Activated naive CD4-positive, alpha-beta T cell treated with anti-CD3 and anti-CD28 coated beads for 36 hours (primary cell): ENCODE measurements at regions not wholly inside any gene's neighbourhood (a gene's known extent, or its start where the extent isn't known, plus 50 kb on each side); places are given as distances from the start of the nearest gene placed in this dataset.
"Not testable (repeated sequence)": the region's sequence is repeated elsewhere in the genome, so short reads cannot be mapped to it uniquely, and the experiment has no call there.

Experiments
- CTCF ChIA-PET: fragments of 350-600 bp; sonication (Branson Sonifier 250); formaldehyde crosslinking; loops from one replicate; lab custom pipeline; 2021; ENCODE audit warnings: antibody characterized with exemption; lab: Charles Lee
- DNase-seq: peaks from one replicate; pipeline ENCODE4 v3.0.0-alpha.2; 2020
- H3K27ac Mint-ChIP-seq: one replicate; pipeline ENCODE4 v1.8.0; 2021; ENCODE audit warnings: mild to moderate bottlenecking, mixed read lengths
- H3K27me3 Mint-ChIP-seq: one replicate; pipeline ENCODE4 v1.8.0; 2021; ENCODE audit warnings: low read depth, mixed read lengths
- H3K36me3 Mint-ChIP-seq: one replicate; pipeline ENCODE4 v1.8.0; 2021; ENCODE audit warnings: low read depth, mixed read lengths
- H3K4me1 Mint-ChIP-seq: one replicate; pipeline ENCODE4 v1.8.0; 2021; ENCODE audit warnings: low read depth, mixed read lengths
- H3K4me3 Mint-ChIP-seq: one replicate; pipeline ENCODE4 v1.8.0; 2021; ENCODE audit warnings: mild to moderate bottlenecking, moderate library complexity, mixed read lengths
- H3K9me3 Mint-ChIP-seq: one replicate; pipeline ENCODE4 v1.8.0; 2021; ENCODE audit warnings: mixed read lengths
- intact Hi-C: fragments of 100-400 bp; cut with micrococcal nuclease; formaldehyde crosslinking; loops from one replicate; pipeline ENCODE4 v1.15.1; 2023

DNA sequence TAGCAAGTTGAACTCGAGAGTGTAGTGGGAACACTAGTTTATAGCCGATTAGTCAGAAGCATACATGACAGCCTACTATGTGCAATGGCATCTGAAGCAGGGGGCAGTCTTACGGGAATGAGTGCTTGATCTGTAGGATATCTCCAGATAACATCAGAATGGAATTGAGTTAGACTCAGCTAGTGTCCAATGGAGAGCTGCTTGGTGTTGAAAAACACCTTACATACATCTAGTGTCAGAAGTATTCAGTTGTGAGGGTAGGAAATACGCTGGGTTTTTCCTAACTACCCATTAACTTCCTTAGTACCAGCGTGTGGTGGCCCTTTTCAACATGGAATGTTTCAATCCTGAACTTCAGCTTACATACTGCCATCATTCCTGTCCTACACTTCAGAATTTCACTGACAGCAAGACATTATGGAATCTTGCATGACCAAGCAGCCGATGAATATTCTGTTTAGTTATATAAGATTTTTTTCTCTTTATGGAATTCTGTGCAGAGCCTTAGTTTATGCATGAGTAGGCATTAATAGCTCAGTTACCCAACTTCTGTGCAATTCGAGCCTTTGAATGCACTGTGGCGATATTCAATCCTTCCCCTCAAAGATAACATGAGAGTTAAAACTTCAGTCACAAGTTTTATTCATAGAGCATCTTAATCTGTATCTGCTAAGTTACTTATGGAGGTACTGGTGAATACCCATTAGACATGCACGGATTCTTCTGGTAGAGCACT is 218.6 kb upstream of the MOCS1 start:
- intact Hi-C loops = no loop called here
- DNase-seq = no peak
- H3K4me3 Mint-ChIP-seq = no peak overlapping the region
- H3K36me3 Mint-ChIP-seq = no peaks in the 10 kb centered on the region
- CTCF ChIA-PET = interaction anchor here (0.6 kb wide), 1 partner anchor 687 kb away, joined by 3 read pairs; no protein-coding TSS in a partner anchor
- H3K9me3 Mint-ChIP-seq = no peaks in the 10 kb centered on the region
- H3K4me1 Mint-ChIP-seq = no peaks in the 10 kb centered on the region
- H3K27me3 Mint-ChIP-seq = peaks cover 7% of the 10 kb centered on the region
- no peak overlapping the region for H3K27ac Mint-ChIP-seq

DNA sequence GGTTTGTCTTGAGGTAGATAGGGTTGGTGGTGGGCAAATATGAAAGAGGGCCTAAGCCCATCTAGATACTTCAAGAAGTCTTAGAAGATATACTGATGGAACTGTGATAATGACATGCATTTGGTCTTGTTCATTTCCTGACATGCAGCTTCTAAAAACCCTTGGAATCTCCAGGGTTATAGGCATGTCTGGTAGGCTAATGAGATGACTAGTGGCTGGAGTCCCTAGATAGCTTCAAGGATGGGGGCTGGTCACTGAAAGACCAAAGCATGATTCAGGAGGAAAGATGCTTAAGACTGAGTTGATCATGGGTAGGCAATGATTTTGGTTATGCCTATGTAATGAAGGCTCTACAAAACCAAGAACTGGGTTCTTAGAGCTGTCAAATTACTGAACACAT is 217.9 kb upstream of the MOCS1 start:
- intact Hi-C loops = no loop called here
- Mint-ChIP-seq H3K27ac (no peak overlapping the region), H3K4me3 (no peak overlapping the region), H3K27me3 (peaks cover 7% of the 10 kb centered on the region), H3K36me3 (no peaks in the 10 kb centered on the region), H3K4me1 (no peaks in the 10 kb centered on the region), H3K9me3 (no peaks in the 10 kb centered on the region)
- DNase-seq = no peak
- CTCF ChIA-PET = no interaction called here

DNA sequence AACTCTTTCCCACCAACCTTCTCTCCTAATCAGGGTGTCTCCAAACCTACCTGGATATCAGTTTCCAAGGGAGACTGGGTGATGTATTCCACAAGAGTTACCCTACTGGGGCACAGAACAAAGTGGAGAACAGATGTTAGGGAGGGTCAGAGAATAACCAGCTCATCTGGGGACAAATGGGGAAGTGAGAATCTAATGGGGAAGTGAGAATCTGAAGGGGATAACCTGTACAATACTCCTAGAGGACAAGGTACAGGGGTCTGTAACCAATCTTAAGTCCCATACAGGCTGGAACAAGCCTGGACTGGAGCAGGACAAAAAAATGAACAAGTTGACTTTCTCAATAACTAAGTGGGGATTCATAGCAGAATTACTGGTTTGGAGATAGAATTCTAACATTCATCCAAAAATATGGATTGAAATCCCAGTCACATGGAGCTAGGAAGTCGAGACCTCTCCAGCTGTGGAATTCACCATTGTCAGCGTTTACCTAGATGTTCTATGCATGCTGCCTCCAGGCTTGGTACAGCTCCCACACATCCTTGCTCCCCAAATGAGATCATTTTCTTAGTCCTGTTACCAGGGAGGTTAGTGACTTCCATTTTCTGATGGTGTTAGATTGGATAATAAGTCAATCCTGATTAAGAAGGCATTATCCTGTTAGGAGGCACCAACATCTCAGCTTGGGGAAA is 214.8 kb upstream of the MOCS1 start:
- Mint-ChIP-seq H3K9me3 (no peaks in the 10 kb centered on the region), H3K4me1 (no peaks in the 10 kb centered on the region), H3K36me3 (no peaks in the 10 kb centered on the region), H3K4me3 (no peak overlapping the region), H3K27me3 (peaks cover 7% of the 10 kb centered on the region), H3K27ac (no peak overlapping the region)
- intact Hi-C loops = no loop called here
- DNase-seq = no peak
- CTCF ChIA-PET = no interaction called here

DNA sequence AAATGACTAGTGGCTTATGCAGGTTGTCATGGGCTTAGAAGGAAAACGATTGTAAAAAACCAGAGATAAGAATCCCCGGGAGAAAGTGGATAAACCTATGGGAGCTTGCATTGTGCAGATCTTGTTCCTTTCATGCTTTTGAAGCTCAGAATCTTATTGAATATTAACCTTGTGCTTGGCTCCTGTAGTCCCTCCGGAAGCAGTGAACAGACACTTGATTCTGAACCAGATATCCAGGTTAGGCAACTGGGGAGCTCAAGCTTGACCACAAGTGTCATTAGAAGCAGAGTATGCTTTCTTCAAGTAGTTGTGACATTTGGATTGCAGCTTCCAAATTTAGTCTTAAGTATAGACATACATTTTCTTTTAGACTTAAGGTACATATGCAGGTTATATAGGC is 212.6 kb upstream of the MOCS1 start:
- intact Hi-C loops = no loop called here
- DNase-seq = no peak
- H3K27ac Mint-ChIP-seq = no peak overlapping the region
- no peaks in the 10 kb centered on the region for H3K9me3 Mint-ChIP-seq
- H3K36me3 Mint-ChIP-seq = no peaks in the 10 kb centered on the region
- peaks cover 7% of the 10 kb centered on the region for H3K27me3 Mint-ChIP-seq
- no peak overlapping the region for H3K4me3 Mint-ChIP-seq
- H3K4me1 Mint-ChIP-seq = no peaks in the 10 kb centered on the region
- CTCF ChIA-PET = no interaction called here

- CTCF ChIA-PET = no interaction called here
- Mint-ChIP-seq H3K4me1 (no peaks in the 10 kb centered on the region), H3K27me3 (peaks cover 2% of the 10 kb centered on the region), H3K36me3 (no peaks in the 10 kb centered on the region), H3K27ac (no peak overlapping the region), H3K4me3 (no peak overlapping the region), H3K9me3 (no peaks in the 10 kb centered on the region)
- intact Hi-C loops = no loop called here
- DNase-seq = no peak
Measured at GRCh38 chr6:40139447-40139846, 205.2 kb upstream of the MOCS1 start.

DNA sequence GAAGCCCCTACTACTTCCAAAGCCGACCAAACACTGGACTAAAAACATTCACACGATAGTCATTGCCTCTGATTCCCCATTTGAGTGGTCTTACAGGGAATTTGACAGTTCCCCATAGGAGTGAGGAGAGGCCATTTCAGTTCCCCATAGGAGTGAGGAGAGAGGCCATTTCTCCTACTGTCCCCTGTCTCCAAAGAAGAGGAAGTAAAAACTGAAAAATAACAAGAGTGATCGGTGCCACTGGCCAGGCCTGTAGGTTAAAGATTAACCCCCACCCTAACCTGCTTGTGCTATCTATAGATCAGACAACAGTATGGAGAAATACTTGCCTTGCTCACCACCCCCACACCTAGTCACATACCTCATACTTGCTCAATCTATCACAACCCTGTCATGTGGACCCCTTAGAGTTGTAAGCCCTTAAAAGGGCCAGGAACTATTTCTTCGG is 204.0 kb upstream of the MOCS1 start:
- intact Hi-C loops = no loop called here
- no peaks in the 10 kb centered on the region for H3K4me1 Mint-ChIP-seq
- no peaks in the 10 kb centered on the region for H3K9me3 Mint-ChIP-seq
- H3K27ac Mint-ChIP-seq = no peak overlapping the region
- CTCF ChIA-PET = no interaction called here
- no peaks in the 10 kb centered on the region for H3K36me3 Mint-ChIP-seq
- DNase-seq = no peak
- peaks cover 2% of the 10 kb centered on the region for H3K27me3 Mint-ChIP-seq
- no peak overlapping the region for H3K4me3 Mint-ChIP-seq

DNA sequence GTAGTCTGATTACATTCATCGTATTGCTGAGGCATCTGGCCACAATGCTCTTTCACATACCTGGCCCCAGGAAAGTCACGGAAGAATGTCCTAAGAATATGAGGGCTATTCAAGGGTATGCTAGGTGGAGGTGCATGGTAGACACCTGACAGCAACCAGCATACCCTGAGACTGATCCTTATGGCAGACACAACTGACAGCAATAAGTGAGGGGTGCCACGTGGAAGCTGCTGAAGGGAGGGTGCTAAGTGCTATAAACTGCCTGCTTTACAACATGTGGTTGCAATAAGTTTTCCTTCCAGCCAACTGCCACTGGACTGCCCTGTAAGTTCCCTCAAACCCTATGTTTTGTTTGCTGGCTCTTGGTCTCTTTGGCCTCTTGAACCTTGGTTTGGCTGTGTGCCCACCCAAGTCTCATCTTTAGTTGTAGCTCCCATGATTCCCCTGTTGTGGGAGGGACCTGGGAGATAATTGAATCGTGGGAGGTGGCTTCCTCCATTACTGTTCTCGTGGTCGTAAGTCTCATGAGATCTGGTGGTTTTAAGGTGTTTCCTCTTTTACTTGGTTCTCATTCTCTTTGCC is 201.3 kb upstream of the MOCS1 start:
- H3K36me3 Mint-ChIP-seq = no peaks in the 10 kb centered on the region
- DNase-seq = no peak
- H3K27me3 Mint-ChIP-seq = peaks cover 2% of the 10 kb centered on the region
- no peak overlapping the region for H3K4me3 Mint-ChIP-seq
- H3K27ac Mint-ChIP-seq = no peak overlapping the region
- H3K9me3 Mint-ChIP-seq = no peaks in the 10 kb centered on the region
- CTCF ChIA-PET = no interaction called here
- intact Hi-C loops = no loop called here
- no peaks in the 10 kb centered on the region for H3K4me1 Mint-ChIP-seq

- CTCF ChIA-PET, H3K27ac Mint-ChIP-seq, intact Hi-C loops, DNase-seq, H3K27me3 Mint-ChIP-seq, H3K4me1 Mint-ChIP-seq, H3K9me3 Mint-ChIP-seq, H3K36me3 Mint-ChIP-seq, H3K4me3 Mint-ChIP-seq: not testable (repeated sequence)
Measured at GRCh38 chr6:40133981-40134380, 199.7 kb upstream of the MOCS1 start.

- intact Hi-C loops = no loop called here
- H3K27ac Mint-ChIP-seq = no peak overlapping the region
- CTCF ChIA-PET = no interaction called here
- H3K4me3 Mint-ChIP-seq = no peak overlapping the region
- no peaks in the 10 kb centered on the region for H3K27me3 Mint-ChIP-seq
- no peaks in the 10 kb centered on the region for H3K4me1 Mint-ChIP-seq
- no peaks in the 10 kb centered on the region for H3K9me3 Mint-ChIP-seq
- DNase-seq = no peak
- no peaks in the 10 kb centered on the region for H3K36me3 Mint-ChIP-seq
Measured at GRCh38 chr6:40131675-40132074, 197.4 kb upstream of the MOCS1 start.

DNA sequence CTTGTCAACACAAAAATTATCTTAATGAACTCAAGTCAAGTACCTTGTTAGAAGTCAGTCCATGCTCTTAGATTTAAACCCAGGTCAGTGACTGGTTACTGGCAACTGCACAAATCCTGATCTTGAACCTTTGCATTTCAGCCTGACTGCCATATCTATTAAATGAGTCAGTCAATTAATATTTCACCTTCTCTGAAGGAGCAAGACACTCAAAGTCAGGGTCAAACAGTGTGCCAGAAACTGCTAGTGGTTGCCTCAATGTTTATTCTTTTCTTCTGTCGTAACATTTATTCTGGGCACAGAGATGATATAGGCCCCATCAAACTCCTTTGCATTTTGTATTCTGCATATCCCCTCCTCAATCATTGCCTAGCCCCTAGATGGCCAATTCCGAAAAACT is 193.9 kb upstream of the MOCS1 start:
- H3K4me3 Mint-ChIP-seq = no peak overlapping the region
- H3K9me3 Mint-ChIP-seq = no peaks in the 10 kb centered on the region
- no peaks in the 10 kb centered on the region for H3K4me1 Mint-ChIP-seq
- intact Hi-C loops = no loop called here
- CTCF ChIA-PET = no interaction called here
- H3K36me3 Mint-ChIP-seq = no peaks in the 10 kb centered on the region
- DNase-seq = no peak
- H3K27ac Mint-ChIP-seq = no peak overlapping the region
- peaks cover 7% of the 10 kb centered on the region for H3K27me3 Mint-ChIP-seq

GRCh38 chr6:40125680-40126394 is 191.6 kb upstream of the MOCS1 start:
- Mint-ChIP-seq H3K9me3 (no peaks in the 10 kb centered on the region), H3K27me3 (peaks cover 7% of the 10 kb centered on the region), H3K4me3 (no peak overlapping the region), H3K27ac (no peak overlapping the region), H3K36me3 (no peaks in the 10 kb centered on the region), H3K4me1 (no peaks in the 10 kb centered on the region)
- DNase-seq = no peak
- intact Hi-C loops = no loop called here
- CTCF ChIA-PET = interaction anchor here (0.7 kb wide), 1 partner anchor 256 kb away, joined by 3 read pairs; no protein-coding TSS in a partner anchor

- CTCF ChIA-PET = no interaction called here
- intact Hi-C loops = no loop called here
- no peaks in the 10 kb centered on the region for H3K36me3 Mint-ChIP-seq
- H3K27ac Mint-ChIP-seq = no peak overlapping the region
- no peaks in the 10 kb centered on the region for H3K9me3 Mint-ChIP-seq
- H3K4me1 Mint-ChIP-seq = no peaks in the 10 kb centered on the region
- peaks cover 7% of the 10 kb centered on the region for H3K27me3 Mint-ChIP-seq
- H3K4me3 Mint-ChIP-seq = no peak overlapping the region
- DNase-seq = no peak
Measured at GRCh38 chr6:40124924-40125323, 190.7 kb upstream of the MOCS1 start.
